HG03280 (cell line): ENCODE measurements at regions not wholly inside any gene's neighbourhood (a gene's known extent, or its start where the extent isn't known, plus 50 kb on each side); places are given as distances from the start of the nearest gene placed in this dataset.
"Not testable (repeated sequence)": the region's sequence is repeated elsewhere in the genome, so short reads cannot be mapped to it uniquely, and the experiment has no call there.

Experiments
- ATAC-seq: cut with Tn5 transposase; IDR thresholded peaks from one replicate; pipeline ENCODE4 v1.9.1; 2021; ENCODE audit warnings: mild to moderate bottlenecking, moderate library complexity; ENCODE audit not compliant: unreplicated experiment

DNA sequence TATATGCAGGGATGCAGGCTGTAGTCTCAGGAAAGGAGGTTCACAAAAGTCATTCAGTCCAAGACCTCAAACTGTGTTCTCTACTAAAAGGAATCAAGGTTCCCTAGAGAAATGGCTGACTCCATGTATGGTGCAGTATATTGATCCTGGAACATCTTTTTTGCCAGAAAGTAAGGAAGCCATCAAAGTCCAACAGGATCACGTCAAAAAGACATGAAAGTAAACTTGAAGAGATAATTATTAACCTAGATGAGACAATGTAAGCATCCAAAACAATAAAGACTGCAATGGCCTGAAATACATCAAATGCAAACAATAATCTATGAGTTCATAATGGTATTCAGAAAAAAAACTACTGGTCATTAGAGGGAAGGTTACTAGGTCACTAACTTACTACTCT is 115.6 kb upstream of the FABP2 start:
- ATAC-seq = not testable (repeated sequence)

DNA sequence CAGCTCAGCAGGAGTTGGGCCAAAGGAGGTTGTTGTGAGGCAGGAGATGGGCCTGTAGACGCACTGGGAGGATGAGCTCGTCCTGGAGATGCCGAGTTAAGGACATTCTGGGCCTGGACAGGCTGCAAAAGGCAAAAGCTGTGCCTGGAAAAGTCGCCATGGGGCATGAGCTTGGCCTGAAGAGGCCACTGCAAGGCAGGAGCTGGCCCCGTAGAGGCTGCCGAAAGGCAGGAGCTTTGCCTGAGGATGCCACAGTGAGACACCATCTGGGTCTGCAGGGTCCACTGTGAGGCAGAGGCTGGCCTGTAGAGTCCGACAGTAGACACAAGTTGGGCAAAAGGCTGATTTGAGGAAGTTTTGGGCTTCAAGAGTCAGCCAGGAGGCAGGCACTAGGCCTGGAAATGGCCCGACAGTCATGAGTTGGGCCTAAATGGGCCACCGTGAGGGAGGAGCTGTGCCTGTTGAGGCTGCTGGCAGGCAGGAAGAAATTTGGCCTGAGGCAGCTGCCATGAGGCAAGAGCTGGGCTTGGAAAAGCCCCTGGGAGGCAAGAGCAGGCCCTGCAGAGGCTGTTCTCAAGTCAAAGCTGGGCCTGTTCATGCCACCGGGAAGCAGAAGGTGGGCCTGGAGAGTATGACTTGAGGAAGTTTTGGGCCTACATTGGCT is 86.8 kb upstream of the FABP2 start:
- not testable (repeated sequence) for ATAC-seq

DNA sequence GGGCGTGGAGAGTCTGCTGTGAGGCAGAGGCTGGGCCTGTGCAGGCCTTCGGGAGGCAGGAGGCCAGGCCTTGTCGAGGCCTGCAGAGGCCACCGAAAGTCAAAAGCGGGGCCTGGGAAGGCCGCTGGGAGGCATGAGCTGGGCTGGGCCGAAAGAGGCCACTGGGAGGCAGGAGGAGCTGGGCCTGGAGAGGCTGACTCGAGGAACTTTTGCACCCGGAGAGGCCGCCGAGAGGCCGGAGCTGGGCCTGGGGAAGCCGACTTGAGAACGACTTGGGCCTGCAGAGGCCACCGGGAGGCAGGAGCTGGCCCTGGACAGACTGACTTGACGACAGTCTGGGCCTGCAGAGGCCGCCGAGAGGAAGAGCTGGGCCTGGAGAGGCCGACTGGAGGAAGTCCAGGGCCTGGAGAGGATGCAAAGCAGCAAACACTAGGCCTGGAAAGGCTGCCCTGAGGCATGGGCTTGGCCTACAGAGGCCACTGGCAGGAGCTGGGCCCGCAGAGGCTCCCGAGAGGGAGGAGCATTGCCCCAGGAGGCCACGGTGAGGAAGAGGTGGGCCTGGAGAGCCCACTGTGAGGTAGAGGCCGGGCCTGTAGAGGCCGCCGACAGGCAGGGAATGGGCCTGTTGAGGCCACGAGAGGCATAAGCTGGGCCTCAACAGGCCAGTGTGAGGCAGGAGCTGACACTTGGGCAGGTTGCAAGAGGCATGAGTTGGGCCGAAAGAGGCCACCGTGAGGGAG is 85.0 kb upstream of the FABP2 start:
- ATAC-seq = not testable (repeated sequence)

DNA sequence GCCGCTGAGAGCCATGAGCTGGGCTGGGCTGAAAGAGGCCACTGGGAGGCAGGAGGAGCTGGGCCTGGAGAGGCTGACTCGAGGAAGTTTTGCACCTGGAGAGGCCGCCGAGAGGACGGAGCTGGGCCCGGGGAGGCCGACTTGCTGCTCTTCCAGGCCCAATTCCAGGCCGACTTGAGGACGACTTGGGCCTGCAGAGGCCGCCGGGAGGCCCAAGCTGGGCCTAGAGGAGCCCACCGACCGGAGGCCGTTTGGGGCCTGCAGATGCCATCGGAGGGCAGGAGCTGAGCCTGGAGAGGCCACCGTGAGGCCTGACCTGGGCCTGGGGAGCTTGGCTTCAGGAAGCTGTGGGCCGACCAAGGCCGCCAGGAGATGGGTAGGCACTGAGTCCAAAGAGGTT is 84.1 kb upstream of the FABP2 start:
- ATAC-seq = not testable (repeated sequence)

DNA sequence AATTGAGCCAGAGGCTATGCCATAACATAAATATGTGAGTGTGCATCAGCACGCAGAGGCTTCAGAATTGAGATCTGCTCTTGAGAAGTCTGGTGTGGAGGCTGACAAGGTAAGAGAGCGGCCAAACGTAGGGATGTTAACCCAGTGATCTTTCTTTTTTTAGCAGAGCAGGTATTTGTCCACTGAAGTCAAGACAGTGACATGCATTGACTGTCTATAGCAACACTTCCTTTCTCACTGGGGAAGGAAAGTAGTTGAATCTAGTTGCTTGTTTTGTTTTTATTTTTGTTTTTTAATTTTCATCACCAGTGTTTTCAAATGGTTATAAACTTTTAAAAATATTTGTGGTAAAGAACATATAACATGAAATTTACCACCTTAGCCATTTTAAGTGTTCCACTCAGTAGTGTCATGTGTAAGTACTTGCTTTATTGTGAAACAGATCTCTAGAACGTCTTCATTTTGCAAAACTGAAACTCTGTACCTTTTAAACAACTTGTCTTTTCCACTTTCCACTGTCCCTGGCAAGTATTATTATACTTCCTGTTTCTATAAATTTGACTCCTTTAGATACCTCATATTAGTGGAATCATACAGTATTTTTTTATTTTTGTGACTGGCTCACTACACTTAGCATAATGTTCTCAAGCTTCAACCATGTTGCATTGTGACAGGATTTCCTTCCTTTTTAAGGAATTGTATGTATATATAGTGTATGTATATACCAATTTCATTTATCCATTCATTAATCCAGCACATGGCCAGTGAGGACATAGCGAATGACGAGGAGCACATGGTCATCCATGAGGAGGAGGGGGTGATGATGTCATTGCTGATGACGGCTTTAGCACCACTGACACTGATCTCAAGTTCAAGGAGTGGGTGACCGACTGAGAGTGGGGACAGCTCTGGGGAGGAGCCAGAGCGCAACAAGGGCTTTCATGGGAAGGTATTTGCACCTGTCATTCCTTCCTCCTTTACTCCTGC is 80.7 kb upstream of the FABP2 start:
- peak; percentile 75 for ATAC-seq

DNA sequence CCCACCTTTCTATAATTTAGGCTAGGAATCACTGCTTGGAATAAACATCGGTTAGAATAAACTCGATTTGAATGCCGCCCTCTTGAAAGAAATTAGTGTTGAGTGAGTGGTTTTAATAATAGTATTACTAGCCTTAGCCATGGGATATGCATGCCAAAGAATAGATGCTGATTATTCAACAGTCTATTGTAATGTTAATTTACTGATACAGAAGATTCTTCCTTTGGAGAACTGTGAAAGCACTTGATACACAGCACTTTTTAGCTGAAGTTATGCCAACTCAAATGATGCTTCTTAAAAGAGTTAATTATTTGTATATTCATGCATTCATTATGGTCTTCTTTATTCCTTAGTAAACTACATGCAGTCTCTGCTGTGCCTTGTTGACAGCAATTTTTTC is 73.8 kb upstream of the FABP2 start:
- ATAC-seq = not testable (repeated sequence)

DNA sequence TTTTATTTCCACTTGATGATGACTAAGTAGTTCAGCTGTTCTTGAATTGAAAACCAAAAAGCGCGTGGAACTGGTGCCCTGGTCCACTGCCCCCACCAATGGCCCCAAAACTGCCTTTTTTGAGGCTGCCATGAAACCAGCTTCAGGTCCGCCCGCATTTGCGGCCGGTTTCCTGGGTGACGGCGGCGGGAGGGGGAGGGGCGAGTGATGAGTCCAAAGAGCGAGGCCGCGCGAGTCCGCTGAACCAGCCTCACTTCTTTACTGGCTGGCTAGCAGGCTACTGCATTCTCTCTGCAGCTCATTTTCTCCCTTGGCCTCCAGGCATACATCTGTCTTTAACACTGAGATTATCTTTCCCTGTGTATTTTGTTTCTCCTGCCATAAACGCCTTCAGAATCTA is 72.9 kb upstream of the FABP2 start:
- no peak for ATAC-seq

DNA sequence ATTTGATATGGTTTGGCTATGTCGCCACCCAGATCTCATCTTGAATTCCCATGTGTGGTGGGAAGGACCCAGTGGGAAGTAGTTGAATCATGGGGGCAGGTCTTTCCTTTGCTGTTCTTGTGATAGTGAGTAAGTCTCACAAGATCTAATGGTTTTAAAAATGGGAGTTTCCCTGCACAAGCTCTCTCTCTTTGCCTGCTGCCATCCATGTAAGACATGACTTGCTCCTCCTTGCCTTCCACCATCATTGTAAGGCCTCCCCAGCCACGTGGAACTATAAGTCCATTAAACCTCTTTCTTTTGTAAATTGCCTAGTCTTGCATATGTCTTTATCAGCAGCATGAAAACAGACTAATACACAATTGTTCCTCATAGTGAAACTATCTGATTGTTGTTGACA is 66.9 kb upstream of the FABP2 start:
- ATAC-seq = not testable (repeated sequence)

DNA sequence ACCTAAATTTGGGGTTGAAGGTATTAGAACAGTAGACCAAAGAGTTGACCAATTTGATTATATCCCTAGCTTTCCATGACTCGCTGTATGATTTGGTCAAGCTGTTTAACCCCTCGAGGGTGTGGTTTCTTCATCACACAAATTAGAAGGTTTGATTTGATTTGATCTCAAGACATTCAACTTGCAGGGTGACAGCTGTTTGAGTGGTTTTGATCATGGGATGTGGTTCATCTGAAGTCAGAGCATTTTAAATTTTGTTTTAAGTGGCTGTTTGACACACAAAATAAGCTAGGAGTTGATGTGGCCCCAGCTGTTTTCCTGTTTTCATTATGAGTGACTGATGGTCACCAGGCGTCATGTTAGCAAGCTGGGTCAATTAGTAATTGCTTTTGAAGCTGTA is 52.7 kb upstream of the FABP2 start:
- not testable (repeated sequence) for ATAC-seq

DNA sequence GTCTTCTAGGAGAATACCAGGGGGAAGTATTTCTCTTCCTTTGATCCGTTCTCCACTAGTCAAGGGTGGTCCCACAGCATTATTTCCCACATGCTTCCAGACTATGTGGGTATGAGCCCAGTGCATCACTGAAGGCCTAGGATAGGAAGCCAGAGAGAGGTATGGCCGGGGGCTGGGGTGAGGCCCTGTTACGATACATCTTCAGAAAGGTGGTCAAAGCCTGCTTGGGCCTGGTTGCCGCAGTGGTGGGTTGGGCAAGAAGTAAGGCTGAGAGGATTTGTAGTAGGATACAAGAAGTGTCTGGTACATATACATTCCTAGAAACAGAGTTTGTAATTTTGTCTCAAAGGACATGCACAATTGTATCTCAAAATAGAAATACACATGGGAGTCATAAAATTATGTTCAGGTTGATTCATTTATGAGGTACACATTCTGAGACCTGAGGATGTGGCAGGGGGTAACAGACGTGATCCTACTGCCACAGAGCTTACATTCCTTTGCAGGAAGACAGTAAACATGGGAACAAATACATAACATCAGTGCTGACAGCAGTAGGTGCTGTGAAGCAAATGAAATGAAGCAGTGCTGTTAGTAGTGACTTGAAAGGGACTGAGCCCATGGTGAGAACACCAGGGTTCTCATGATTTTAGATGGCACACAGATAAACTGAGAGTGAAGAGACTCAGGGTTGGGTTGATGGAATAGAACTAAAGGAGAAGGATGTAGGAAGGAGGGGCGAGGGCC is 50.6 kb upstream of the FABP2 start:
- not testable (repeated sequence) for ATAC-seq
